HCT116 (cell line): ENCODE measurements at regions not wholly inside any gene's neighbourhood (a gene's known extent, or its start where the extent isn't known, plus 50 kb on each side); places are given as distances from the start of the nearest gene placed in this dataset.

Source experiments
- ATAC-seq: fragments of 200-7000 bp; cut with Tn5 transposase; 2 replicates; pipeline ENCODE4 v1.9.1; 2020; ENCODE audit warnings: mild to moderate bottlenecking, moderate library complexity
- BruUV-seq: library from RNA; stranded (reverse); fragments of 400-500 nt; replicated peaks from 2 replicates; lab custom pipeline; 2021; lab: Mats Ljungman, UMichigan
- CTCF ChIA-PET: fragments of 300-600 bp; sonication (Branson Sonifier 250); formaldehyde crosslinking; loops from one replicate; lab custom pipeline; 2021; ENCODE audit warnings: antibody characterized with exemption; lab: Charles Lee
- POLR2A ChIA-PET: fragments of 300-600, 350-600 bp; sonication (Branson Sonifier 250); formaldehyde crosslinking; loops from one replicate; lab custom pipeline; 2021; ENCODE audit warnings: antibody characterized with exemption; lab: Charles Lee
- RAD21 ChIA-PET, 2 experiments: fragments of 300-600 bp; sonication (Branson Sonifier 250); formaldehyde crosslinking; loops; one replicate each; lab custom pipeline; 2023; ENCODE audit warnings: low total read pairs in 2 of 2; ENCODE audit not compliant: uncharacterized antibody in 2 of 2, unreplicated experiment in 2 of 2, low non-redundant PET in 1 of 2; lab: Charles Lee
- DNase-seq: peaks from one replicate; pipeline ENCODE4 v3.0.0-alpha.2; 2010; ENCODE audit warnings: low read depth, low spot score
- H2AFZ ChIP-seq: fragments of 200-600 bp; shearing (Covaris generic), sonication (generic); 2 replicates; pipeline ENCODE4 v1.6.1; 2017; ENCODE audit warnings: low read depth, mixed run types, mixed read lengths, antibody characterized with exemption, low read length; ENCODE audit not compliant: poor library complexity, severe bottlenecking
- H3K27ac ChIP-seq: 2 replicates; pipeline ENCODE4 v1.5.1; 2012; ENCODE audit warnings: low read depth, low read length
- H3K27me3 ChIP-seq: fragments of 200-600 bp; sonication (generic); 2 replicates; pipeline ENCODE4 v1.6.1; 2016; ENCODE audit warnings: mixed run types, low read length, mixed read lengths; ENCODE audit not compliant: insufficient read depth
- H3K36me3 ChIP-seq, 2 experiments: fragments of 200-500 bp in 1 of 2; fragments of 200-600 bp in 1 of 2; sonication (Bioruptor generic) in 1 of 2; sonication (generic) in 1 of 2; 2 replicates each; pipeline versions ENCODE4 v1.5.1 to v1.6.1; 2014 to 2016; ENCODE audit warnings: low read length in 2 of 2, inconsistent platforms in 1 of 2, mixed read lengths in 1 of 2, mixed run types in 1 of 2; ENCODE audit not compliant: insufficient read depth in 2 of 2, control insufficient read depth in 1 of 2
- H3K4me1 ChIP-seq, 2 experiments: fragments of 200-600 bp in 1 of 2; sonication (generic) in 1 of 2; 2 replicates each; pipeline versions ENCODE4 v1.5.1 to v1.6.1; 2012 to 2017; ENCODE audit warnings: low read length in 2 of 2, inconsistent platforms in 1 of 2, mild to moderate bottlenecking in 1 of 2, mixed read lengths in 1 of 2, mixed run types in 1 of 2, moderate library complexity in 1 of 2; ENCODE audit not compliant: insufficient read depth in 2 of 2, control insufficient read depth in 1 of 2
- H3K4me2 ChIP-seq: fragments of 200-600 bp; sonication (generic); 2 replicates; pipeline ENCODE4 v1.6.1; 2017; ENCODE audit warnings: mixed run types, low read length, mixed read lengths
- H3K4me3 ChIP-seq, 2 experiments: fragments of 200-600 bp in 1 of 2; sonication (generic) in 1 of 2; replicated peaks in 1 of 2; 2 replicates each; pipeline ENCODE4 v1.5.1; 2011 to 2016; ENCODE audit warnings: low read length in 2 of 2, control low read depth in 1 of 2, low read depth in 1 of 2, mild to moderate bottlenecking in 1 of 2, mixed read lengths in 1 of 2, mixed run types in 1 of 2
- H3K79me2 ChIP-seq: fragments of 200-600 bp; sonication (generic); 2 replicates; pipeline ENCODE4 v1.6.1; 2017; ENCODE audit warnings: mild to moderate bottlenecking, mixed run types, low read length, moderate library complexity, mixed read lengths; ENCODE audit not compliant: insufficient read depth
- H3K9ac ChIP-seq: fragments of 200-600 bp; sonication (generic); 2 replicates; pipeline ENCODE4 v1.6.1; 2016; ENCODE audit warnings: low read length, mixed read lengths
- H3K9me2 ChIP-seq: fragments of 200-600 bp; sonication (generic), shearing (Covaris generic); 2 replicates; pipeline ENCODE4 v1.6.1; 2017; ENCODE audit warnings: mixed run types, mild to moderate bottlenecking, moderate library complexity; ENCODE audit not compliant: insufficient read depth
- H3K9me3 ChIP-seq, 2 experiments: fragments of 200-500 bp in 1 of 2; fragments of 200-600 bp in 1 of 2; sonication (Bioruptor generic) in 1 of 2; sonication (generic) in 1 of 2; 2 replicates each; pipeline ENCODE4 v1.6.1; 2014 to 2017; ENCODE audit warnings: low read length in 2 of 2, mixed read lengths in 2 of 2, inconsistent platforms in 1 of 2, low read depth in 1 of 2, mild to moderate bottlenecking in 1 of 2, mixed run types in 1 of 2, moderate library complexity in 1 of 2; ENCODE audit not compliant: control insufficient read depth in 1 of 2, insufficient read depth in 1 of 2
- H4K20me1 ChIP-seq: fragments of 200-600 bp; sonication (generic), shearing (Covaris generic); 2 replicates; pipeline ENCODE4 v1.6.1; 2017; ENCODE audit warnings: mixed run types, mild to moderate bottlenecking, moderate library complexity; ENCODE audit not compliant: insufficient read depth
- CBX3 ChIP-seq: IDR thresholded peaks from 2 replicates; pipeline ENCODE4 v1.6.1; 2012; ENCODE audit warnings: low read depth
- CEBPB ChIP-seq: IDR thresholded peaks from 2 replicates; pipeline ENCODE4 v1.6.1; 2012; ENCODE audit warnings: low read depth
- EZH2 ChIP-seq: fragments of 200-600 bp; sonication (generic); IDR thresholded peaks from 2 replicates; pipeline ENCODE4 v1.6.1; 2017; ENCODE audit warnings: antibody characterized with exemption, mixed run types
- EZH2phosphoT487 ChIP-seq: fragments of 200-600 bp; IDR thresholded peaks from 2 replicates; pipeline ENCODE4 v1.6.1; 2018; ENCODE audit warnings: antibody characterized with exemption, borderline replicate concordance
- FOSL1 ChIP-seq: IDR thresholded peaks from 2 replicates; pipeline ENCODE4 v1.6.1; 2012; ENCODE audit warnings: low read depth
- JUND ChIP-seq: IDR thresholded peaks from 2 replicates; pipeline ENCODE4 v1.6.1; 2012
- POLR2A ChIP-seq: IDR thresholded peaks from 2 replicates; pipeline ENCODE4 v1.7.0; 2011; ENCODE audit warnings: borderline replicate concordance; ENCODE audit not compliant: insufficient read depth, insufficient read length; ENCODE audit errors: extremely low read depth
- POLR2AphosphoS5 ChIP-seq: IDR thresholded peaks from 2 replicates; pipeline ENCODE4 v1.6.1; 2011; ENCODE audit warnings: mild to moderate bottlenecking, low read depth, low read length, moderate library complexity
- RAD21 ChIP-seq: IDR thresholded peaks from 2 replicates; pipeline ENCODE4 v1.6.1; 2012; ENCODE audit warnings: low read depth, mild to moderate bottlenecking
- SIN3A ChIP-seq: IDR thresholded peaks from 2 replicates; pipeline ENCODE4 v1.6.1; 2012; ENCODE audit warnings: low read depth
- SP1 ChIP-seq: IDR thresholded peaks from 2 replicates; pipeline ENCODE4 v1.6.1; 2012; ENCODE audit warnings: low read depth
- SRF ChIP-seq: IDR thresholded peaks from 2 replicates; pipeline ENCODE4 v1.6.1; 2012; ENCODE audit warnings: low read depth
- TCF7L2 ChIP-seq: IDR thresholded peaks from 2 replicates; pipeline ENCODE4 v1.7.0; 2011; ENCODE audit warnings: borderline replicate concordance, inconsistent platforms; ENCODE audit not compliant: insufficient read depth, insufficient read length; ENCODE audit errors: extremely low read depth
- YY1 ChIP-seq: IDR thresholded peaks from 2 replicates; pipeline ENCODE4 v1.6.1; 2011; ENCODE audit warnings: low read length, low read depth, moderate library complexity, mild to moderate bottlenecking; ENCODE audit not compliant: insufficient replicate concordance; ENCODE audit errors: extremely low read depth
- ZFX ChIP-seq: fragments of 450-650 bp; IDR thresholded peaks from 2 replicates; pipeline ENCODE4 v1.6.1; 2017
- ZNF274 ChIP-seq: fragments of 200-500 bp; sonication (Bioruptor generic); IDR thresholded peaks from 2 replicates; pipeline ENCODE4 v1.6.1; 2014; ENCODE audit warnings: mild to moderate bottlenecking, low read depth, low read length, inconsistent platforms
- intact Hi-C: fragments of 100-400 bp; cut with micrococcal nuclease; formaldehyde crosslinking; loops from 2 replicates; pipeline ENCODE4 v1.10.0; 2022
- TF ChIP-seq, protein P1 (sequence below): IDR thresholded peaks from 2 replicates; pipeline ENCODE4 v1.6.1; 2012
- TF ChIP-seq, protein P2 (sequence below), 3 experiments: fragments of 200-600 bp in 1 of 3; sonication (generic) in 1 of 3; IDR thresholded peaks in 2 of 3; conservative IDR thresholded peaks in 1 of 3; 2 replicates each; pipeline ENCODE4 v1.5.1; 2012 to 2017; ENCODE audit warnings: low read depth in 2 of 3, low read length in 2 of 3, antibody characterized with exemption in 1 of 3, borderline replicate concordance in 1 of 3, control low read depth in 1 of 3, mild to moderate bottlenecking in 1 of 3, mixed read lengths in 1 of 3, mixed run types in 1 of 3, moderate library complexity in 1 of 3; ENCODE audit not compliant: insufficient read depth in 1 of 3
- TF ChIP-seq, protein P3 (sequence below): IDR thresholded peaks from 2 replicates; pipeline ENCODE4 v1.6.1; 2012
- TF ChIP-seq, protein P4 (sequence below): IDR thresholded peaks from 2 replicates; pipeline ENCODE4 v1.6.1; 2012; ENCODE audit warnings: low read depth

DNA sequence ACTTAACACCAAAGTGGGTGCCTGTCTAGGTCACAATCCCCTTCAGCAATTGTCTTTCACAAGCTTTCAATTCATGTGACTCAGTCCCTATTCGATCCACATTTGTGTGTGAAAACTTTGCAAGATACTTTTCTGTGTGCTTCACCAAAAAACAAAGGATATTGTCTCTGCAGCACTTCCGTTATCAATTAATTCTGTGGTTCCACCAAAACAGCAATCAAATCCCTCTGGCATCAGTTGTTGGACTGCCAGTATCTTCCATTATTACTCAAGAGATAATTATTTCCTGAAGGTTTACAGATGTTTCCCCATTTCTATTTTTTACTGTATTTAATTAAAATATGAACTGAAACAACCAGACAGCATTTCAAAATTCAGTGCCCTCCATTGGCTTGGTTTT is 481.4 kb downstream of the SUCLA2 start:
- H3K27me3 ChIP-seq = no peaks in the 10 kb centered on the region
- CTCF ChIA-PET = no interaction called here
- H3K4me2 ChIP-seq = no peak overlapping the region
- ATAC-seq (no peak), DNase-seq (no peak)
- H3K4me1 ChIP-seq = no peaks in the 10 kb centered on the region
- no peak overlapping the region for H3K27ac ChIP-seq
- no peaks in the 10 kb centered on the region for H4K20me1 ChIP-seq
- H3K9me2 ChIP-seq = no peaks in the 10 kb centered on the region
- POLR2A ChIA-PET = no interaction called here
- H3K9me3 ChIP-seq = peaks cover 0 to 8% of the 10 kb centered on the region in 2 experiments; a peak in 1 of 4 replicates
- H3K79me2 ChIP-seq = no peaks in the 10 kb centered on the region
- H3K36me3 ChIP-seq = no peaks in the 10 kb centered on the region
- RAD21 ChIA-PET = no interaction called here
- BruUV-seq = no TSS peak
- H3K4me3 ChIP-seq = no peak overlapping the region
- TF ChIP-seq EZH2 (no peak), SIN3A (no peak), POLR2A (no peak), POLR2AphosphoS5 (no peak), CEBPB (no peak), SP1 (no peak), CBX3 (no peak), ZNF274 (no peak), ZFX (no peak), FOSL1 (no peak), SRF (no peak), YY1 (no peak), EZH2phosphoT487 (no peak), TCF7L2 (no peak), JUND (no peak), RAD21 (no peak)
- TF ChIP-seq, protein P1, sequence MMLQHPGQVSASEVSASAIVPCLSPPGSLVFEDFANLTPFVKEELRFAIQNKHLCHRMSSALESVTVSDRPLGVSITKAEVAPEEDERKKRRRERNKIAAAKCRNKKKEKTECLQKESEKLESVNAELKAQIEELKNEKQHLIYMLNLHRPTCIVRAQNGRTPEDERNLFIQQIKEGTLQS = no peak
- TF ChIP-seq, protein P2, sequence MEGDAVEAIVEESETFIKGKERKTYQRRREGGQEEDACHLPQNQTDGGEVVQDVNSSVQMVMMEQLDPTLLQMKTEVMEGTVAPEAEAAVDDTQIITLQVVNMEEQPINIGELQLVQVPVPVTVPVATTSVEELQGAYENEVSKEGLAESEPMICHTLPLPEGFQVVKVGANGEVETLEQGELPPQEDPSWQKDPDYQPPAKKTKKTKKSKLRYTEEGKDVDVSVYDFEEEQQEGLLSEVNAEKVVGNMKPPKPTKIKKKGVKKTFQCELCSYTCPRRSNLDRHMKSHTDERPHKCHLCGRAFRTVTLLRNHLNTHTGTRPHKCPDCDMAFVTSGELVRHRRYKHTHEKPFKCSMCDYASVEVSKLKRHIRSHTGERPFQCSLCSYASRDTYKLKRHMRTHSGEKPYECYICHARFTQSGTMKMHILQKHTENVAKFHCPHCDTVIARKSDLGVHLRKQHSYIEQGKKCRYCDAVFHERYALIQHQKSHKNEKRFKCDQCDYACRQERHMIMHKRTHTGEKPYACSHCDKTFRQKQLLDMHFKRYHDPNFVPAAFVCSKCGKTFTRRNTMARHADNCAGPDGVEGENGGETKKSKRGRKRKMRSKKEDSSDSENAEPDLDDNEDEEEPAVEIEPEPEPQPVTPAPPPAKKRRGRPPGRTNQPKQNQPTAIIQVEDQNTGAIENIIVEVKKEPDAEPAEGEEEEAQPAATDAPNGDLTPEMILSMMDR (IDR thresholded peaks at IDR 0.05 in 2 of 3, conservative IDR thresholded peaks at IDR 0.05 in 1 of 3; ENCODE audit: borderline replicate concordance in 1 of 3, insufficient read depth in 1 of 3, low read depth in 2 of 3, low read length in 2 of 3) = no peak
- TF ChIP-seq, protein P3, sequence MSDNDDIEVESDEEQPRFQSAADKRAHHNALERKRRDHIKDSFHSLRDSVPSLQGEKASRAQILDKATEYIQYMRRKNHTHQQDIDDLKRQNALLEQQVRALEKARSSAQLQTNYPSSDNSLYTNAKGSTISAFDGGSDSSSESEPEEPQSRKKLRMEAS = no peak
- TF ChIP-seq, protein P4, sequence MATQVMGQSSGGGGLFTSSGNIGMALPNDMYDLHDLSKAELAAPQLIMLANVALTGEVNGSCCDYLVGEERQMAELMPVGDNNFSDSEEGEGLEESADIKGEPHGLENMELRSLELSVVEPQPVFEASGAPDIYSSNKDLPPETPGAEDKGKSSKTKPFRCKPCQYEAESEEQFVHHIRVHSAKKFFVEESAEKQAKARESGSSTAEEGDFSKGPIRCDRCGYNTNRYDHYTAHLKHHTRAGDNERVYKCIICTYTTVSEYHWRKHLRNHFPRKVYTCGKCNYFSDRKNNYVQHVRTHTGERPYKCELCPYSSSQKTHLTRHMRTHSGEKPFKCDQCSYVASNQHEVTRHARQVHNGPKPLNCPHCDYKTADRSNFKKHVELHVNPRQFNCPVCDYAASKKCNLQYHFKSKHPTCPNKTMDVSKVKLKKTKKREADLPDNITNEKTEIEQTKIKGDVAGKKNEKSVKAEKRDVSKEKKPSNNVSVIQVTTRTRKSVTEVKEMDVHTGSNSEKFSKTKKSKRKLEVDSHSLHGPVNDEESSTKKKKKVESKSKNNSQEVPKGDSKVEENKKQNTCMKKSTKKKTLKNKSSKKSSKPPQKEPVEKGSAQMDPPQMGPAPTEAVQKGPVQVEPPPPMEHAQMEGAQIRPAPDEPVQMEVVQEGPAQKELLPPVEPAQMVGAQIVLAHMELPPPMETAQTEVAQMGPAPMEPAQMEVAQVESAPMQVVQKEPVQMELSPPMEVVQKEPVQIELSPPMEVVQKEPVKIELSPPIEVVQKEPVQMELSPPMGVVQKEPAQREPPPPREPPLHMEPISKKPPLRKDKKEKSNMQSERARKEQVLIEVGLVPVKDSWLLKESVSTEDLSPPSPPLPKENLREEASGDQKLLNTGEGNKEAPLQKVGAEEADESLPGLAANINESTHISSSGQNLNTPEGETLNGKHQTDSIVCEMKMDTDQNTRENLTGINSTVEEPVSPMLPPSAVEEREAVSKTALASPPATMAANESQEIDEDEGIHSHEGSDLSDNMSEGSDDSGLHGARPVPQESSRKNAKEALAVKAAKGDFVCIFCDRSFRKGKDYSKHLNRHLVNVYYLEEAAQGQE = no peak
- no peak overlapping the region for H2AFZ ChIP-seq
- H3K9ac ChIP-seq = no peak overlapping the region
- intact Hi-C loops = no loop called here
